GM21825 (cell line): ENCODE measurements at regions not wholly inside any gene's neighbourhood (a gene's known extent, or its start where the extent isn't known, plus 50 kb on each side); places are given as distances from the start of the nearest gene placed in this dataset.

Experiments
- ATAC-seq: cut with Tn5 transposase; IDR thresholded peaks from one replicate; pipeline ENCODE4 v1.9.1; 2021; ENCODE audit warnings: mild to moderate bottlenecking, moderate library complexity; ENCODE audit not compliant: unreplicated experiment

DNA sequence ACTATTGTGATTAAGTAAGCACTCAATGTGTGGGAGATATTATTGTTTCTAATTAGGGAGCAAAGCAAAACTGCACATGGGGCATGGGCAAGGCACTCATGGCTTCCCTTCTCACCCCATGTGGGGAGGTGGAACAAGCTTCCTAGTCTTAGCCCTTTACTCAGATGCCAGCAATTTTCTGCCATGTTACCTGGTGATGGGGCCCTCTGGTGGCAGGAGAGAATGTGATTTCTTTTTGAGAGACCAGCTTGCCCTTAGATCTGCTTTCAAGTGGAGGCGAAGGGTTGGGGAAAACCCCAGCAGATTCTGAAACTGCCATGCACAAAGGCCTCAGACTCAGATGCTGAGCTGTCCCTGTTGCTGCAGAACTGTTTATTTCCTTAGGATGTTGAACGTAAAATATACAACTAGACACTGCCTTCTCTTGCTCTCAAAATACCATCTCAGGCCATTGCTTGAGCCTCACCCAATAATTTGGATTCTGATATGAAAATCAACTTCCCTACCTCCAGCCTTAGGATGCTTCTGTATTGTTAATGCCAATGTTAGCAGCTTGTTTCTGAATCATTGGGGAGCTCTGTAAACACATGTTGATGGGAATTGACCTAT lies 130.2 kb upstream of the TPRG1 start:
- peak; percentile 98 for ATAC-seq

DNA sequence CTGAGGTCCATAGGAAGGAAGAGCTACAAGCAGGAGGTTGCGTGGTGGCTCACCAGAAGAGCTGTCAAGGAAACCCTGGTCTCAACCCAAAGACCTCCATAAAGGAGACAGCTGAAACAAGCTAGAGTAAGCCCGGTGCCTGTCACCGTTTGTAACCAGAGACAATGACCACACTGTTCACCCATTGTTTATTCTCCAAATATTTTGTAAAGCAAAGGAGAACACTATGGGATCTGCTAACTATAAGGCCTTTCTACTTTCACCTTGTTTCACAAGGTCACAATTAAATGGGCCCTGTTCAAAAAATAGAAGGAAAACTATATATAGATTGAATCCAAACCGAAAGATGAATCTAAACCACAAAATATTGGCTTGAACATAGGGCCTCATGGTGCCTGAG lies 128.9 kb upstream of the TPRG1 start:
- no peak for ATAC-seq

DNA sequence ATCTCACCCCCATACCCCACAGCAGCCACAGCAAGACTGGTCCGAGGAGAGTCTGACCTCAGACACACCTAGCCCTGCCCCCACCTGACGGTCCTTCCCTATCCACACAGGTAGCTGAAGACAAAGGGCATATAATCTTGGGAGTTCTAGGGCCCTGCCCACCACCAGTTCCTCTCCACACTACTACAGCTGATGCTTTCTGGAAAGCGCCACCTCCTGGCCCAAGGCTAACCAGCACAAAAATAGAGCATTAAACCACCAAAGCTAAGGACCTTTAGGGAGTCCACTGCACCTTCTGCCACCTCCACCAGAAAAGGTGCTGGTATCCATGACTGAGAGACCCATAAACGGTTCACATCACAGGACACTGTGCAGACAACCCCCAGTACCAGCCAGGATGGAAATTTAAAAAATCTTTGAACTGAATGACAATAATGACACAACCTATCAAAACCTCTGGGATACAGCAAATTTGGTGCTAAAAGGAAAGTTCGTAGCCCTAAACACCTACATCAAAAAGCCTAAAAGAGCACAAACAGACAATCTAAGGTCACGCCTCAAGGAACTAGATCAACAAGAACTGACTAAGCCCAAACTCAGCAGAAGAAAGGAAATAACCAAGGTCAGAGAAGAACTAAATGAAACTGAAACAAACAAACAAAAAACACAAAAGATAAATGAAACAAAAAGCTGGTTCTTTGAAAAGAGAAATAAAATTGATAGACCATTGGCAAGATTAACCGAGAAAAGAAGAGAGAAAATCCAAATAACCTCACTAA lies 122.1 kb upstream of the TPRG1 start:
- no peak for ATAC-seq

DNA sequence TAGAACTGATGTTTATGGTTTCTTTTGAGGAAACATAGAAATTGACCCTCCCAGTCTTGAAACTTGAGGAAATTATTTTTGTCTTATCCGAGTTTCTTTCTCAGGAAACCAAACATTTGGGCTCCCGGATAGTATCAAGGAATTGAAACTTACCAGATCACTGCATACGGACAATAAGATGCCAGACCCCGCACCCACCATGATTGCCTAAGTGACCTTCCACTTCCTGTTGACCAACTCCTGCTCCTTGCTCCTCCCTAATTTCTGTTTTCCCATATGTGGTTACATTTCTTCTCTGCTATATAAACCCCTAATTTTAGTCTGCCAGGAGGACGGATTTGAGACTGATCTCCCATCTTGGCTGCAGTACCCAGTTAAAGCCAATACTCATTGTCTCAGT lies 118.4 kb upstream of the TPRG1 start:
- no peak for ATAC-seq

DNA sequence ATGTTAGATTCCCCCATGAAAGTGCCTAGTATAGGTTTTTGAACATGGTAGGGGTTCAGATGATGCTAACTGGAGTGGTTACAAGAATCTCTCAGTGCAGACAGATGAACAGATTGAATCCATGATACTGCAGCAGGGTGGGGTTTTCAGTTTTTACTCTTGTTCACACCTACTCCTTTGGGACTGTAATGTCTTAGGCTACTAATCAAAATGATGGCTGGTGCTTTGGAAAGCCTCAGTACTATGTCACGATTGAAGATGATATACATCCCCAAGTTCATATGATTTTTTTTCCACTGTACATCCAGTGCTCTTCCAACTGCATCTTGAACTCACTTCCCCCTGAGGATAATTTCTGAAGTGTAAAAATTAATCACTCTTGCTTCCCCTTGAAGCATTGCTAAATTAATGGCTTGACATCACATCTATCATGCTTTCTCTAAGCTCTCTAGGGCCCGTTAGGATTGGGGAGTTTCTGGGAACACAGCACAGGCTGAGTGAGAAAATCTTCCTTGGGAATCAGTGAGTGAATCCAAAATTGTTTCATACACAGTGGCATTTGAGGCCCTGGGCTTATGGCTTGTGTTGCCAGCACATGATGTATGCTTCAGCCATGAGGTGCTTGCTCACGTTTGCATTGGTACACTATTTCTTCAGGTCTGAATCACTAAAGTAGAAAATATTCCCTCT lies 115.0 kb upstream of the TPRG1 start:
- no peak for ATAC-seq

DNA sequence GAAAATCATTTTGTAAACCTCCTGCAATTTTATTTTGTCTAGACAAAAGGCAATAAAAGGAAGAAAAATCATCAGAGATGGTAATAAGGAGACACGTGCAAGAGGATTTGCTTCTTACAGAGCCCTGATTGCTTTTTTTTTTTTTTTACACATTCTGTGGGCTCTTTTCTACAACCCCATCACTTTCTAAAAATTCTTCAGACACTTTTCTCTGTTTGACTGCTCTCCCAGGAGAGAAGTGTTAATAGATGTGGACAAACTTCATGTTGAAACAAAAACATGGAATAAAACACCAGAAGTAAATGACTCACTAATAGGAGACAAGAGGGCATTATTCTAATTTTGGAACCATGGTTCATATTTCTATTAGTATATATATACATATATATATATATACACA lies 114.4 kb upstream of the TPRG1 start:
- no peak for ATAC-seq

DNA sequence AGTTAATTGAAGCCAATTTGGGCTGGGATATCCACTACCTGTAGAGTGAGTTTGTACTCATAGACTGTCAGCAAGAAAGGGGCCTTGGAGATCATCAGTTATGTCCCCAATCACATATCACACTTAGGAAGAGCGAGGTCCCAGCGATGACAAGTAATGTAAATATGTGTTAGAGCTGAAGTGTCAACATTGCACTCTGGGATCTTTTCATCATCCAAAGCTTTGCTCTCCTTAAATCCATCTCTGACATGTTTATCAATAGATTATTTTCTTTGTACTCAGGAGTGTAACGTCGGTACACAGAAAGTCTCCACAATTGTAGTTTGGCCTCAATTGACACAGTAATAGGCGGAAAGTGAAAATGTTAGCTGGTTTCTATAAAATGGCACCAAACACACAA lies 113.7 kb upstream of the TPRG1 start:
- ATAC-seq, result no peak

DNA sequence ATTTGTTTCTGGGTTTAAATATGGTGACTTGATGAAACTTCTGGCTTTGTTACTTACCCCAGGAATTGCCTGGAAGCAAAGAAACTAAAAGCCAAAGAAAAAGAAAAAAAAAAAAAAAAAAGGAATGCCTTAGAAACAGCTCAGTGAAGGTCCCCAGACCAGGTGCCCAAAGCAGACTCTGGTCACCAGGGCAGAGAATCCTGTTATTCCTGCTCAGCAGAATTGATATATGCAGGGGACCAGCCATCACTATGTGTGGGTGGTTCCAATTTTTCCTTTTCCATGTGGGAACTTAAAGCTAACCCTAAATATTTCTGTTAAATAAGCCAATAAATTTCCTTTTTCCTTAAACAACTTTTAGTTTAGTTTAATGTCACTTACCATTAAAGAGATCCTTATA lies 100.8 kb upstream of the TPRG1 start:
- ATAC-seq, result no peak

DNA sequence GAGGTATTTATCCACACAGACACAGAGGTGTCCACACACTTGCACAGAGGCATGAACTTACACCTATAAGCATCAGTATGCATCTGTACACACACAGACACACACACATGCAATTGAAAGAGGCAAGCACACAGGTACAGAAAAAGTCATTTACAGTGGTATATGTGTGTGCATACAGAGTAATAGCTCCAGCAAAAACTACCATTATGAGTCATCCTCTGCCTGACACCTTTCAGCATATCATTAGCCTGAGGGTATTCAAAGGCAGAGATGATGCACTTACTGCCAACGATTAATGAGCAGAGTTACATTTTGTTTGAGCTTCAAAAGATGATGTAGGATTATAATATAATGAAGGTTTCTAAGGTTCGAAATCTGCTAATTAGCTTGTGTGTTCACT lies 100.3 kb upstream of the TPRG1 start:
- ATAC-seq, result no peak

DNA sequence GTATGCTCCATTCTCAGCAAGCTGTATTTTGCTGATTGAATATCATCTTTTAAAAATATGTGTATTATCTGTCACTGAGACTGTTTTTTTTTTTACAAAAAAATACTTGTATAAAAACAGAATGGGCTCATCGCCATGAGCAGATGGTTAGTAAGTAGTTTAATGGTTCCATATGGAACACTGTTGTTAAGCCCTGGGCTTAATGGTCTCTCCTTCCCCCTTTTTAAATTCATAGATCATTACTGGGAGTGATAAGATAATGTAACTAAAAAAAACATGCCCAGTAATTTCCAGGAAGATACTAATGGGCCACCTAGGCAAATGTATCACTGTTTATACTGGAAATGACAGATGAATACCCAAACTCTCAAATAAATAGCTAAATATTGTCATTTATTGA lies 95.3 kb upstream of the TPRG1 start:
- no peak for ATAC-seq

DNA sequence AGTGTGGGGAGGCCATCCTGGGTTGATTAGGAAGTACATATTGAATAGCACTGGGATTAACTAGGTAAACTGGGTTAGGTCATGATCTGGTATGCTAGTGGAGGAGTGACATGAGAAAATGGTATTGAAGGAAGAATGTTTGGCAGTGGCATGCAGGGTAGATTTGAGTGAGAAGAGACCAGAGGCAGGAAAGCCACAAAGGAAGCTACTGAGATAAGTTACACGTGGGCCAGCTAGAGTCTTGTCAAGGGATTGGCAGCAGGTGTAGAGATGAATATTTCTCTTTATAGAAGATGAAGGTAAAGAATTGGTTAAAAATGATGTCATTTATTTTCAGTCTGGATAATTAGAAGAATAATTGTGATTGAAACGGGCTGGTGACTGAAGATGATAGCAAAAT lies 91.0 kb upstream of the TPRG1 start:
- no peak for ATAC-seq

DNA sequence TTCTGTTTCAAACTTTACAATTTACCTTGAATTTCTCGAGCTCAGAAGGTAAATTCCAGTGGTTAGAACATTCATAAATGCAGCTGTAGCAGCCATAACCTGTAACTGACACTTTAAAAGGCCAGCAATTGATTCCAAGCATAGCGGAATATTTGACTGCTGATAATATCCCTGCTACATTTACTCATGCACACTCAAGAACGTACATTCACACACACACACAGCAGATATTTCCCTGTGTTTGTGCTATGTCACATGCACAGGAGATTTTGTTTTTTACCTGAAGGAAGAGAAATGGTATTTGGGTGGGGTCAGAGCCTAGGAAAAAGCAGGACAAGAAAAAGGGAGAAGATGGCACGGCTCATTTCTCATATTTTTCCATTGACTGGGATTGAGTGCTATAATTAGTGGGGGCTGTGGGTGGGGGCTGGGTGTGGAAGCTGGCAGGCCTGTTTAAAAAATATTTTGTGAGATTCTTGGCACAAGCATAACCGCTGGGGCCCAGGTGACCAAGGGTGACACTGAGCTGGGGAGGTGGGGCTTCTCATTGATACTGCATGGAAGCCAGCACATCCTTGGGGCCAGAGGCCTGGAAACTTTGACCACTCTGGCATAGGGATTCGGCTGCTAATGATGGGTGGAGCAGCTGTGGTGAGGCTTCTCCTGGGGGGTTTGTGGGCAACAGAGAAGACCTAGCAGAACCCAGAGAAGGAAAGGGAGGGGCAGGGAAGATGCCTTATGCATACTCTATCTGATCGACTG lies 88.9 kb upstream of the TPRG1 start:
- no peak for ATAC-seq

DNA sequence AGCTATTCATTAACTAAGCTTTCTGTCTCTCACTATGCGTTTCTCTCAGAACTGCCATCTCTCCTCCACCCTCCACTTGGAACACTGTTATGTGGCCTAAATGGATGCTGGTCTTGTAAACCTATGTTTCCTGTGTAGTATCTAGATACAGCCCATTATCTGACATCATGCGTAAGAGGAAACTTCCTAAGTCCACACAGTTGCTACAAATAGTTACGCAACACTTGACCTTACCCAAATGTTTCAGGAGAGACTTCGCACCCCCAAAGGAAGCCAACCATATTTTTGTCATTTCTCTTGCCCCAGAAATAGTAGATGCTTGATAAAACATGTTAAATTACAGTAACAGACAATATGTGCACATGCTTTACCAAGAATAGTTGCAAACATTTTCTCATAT lies 87.2 kb upstream of the TPRG1 start:
- ATAC-seq, result no peak

DNA sequence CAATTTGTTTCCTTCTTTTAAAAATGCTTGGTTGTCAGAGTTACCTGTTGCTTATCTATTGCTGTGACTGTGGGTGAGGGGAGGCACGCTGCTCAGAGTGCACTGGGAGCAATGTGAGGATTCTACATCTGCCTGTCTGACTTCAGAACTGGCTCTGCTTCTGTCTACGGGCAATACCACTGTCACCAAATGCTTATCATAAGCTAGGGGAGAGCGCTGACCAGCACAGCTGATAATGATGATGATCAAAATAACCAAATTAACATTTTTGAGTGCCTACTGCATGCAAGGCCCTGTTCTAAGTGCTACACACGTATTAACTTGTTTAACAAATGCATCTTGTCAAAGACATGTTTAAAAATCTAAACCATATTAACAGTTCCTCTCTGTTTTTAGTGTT lies 79.2 kb upstream of the TPRG1 start:
- no peak for ATAC-seq

DNA sequence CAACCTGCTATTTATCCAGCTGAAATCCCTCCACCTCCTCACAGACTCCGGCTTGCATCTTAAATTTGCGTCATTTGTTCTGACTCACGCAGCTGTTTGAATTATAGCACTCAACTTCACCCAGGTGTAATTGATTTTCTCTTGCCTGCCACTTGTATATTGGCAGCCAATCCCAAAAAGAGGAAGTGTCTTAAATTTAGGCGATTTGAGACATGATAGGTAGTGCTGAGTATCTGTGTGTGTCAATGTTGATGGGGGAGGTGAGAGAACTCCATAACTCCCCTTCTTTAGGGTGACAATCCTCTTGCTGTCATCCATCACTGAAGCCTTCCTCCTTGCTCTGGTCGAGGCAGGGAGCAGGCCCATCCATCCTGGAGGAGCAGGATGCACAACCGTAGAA lies 77.2 kb upstream of the TPRG1 start:
- ATAC-seq, result no peak

DNA sequence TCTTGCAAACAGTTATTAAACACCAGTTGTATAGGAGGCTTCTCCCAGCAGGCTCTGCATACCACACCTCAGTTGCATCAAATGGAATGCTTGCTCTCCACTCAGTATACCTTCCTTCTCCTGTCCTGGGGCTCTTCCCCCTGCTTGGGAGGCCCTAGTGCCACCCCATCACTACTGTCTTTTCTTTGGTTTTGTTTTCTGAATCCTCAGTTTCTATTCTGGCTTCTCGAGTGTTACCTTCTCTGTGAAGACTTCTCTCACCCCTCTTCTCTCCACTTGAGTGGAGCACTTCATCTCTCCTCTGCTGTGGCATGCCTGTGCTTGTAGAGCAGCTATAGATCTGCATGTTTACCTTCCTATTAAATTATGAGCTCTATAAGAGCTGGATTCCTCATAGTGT lies 75.7 kb upstream of the TPRG1 start:
- ATAC-seq, result no peak

DNA sequence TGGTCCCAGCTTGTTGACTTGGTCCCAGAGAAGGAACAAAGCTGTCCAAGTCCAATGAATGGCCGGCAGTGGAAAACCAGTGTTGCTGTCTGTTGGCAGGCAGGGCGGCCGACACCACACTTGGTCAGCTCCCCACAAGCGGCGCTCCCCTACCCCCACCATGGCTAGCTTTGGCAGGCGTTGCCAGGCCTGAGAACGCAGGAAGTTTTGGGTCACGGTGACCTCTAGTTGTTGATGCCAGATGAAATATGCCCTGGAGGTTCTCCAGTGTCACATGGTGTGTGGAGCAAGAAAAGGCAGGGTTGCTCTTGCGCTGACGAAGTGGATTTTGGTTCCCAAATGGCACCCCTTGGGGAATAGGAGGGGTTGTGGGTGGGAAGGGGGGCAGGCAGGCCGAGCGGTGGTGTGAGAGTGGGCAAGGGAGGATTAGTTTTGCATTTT lies 72.7 kb upstream of the TPRG1 start:
- ATAC-seq, result no peak

DNA sequence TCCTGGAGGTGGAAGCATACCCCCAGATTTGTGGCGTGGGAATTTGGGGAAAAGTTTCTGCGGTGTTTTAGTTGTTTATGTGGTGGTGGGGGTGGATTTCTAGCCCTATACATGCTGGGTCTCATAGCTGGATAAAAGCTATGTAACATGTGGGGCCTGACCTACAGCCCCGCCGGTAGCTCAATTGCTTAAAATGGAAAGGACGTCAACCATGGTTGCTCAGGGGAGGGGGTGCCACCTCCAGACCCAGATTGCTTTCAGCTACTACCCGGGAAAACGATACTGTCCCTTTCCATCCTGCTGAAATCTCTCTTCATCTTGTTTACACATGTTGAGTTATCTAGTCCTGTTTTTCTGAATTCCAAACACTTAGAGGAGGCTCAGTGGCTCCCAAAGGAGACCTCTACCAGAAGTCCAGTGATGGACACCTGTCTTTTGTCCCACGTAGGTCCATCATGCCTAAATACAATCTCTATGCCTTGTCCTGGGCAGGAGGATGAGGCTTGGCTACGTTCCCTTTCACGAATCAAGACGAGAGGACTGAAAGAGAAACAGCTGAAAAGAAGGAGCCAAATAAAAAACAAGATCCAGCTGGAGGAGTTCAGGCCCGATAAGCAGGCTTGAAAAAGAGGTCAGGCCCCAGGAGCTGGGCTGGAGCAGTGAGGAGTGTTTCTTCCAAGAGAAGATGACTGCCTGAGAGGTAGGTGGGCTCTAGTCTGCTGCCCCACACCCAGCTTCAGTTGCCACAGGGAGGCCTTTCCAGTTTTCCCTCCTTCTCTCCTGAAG lies 72.1 kb upstream of the TPRG1 start:
- ATAC-seq, result no peak

DNA sequence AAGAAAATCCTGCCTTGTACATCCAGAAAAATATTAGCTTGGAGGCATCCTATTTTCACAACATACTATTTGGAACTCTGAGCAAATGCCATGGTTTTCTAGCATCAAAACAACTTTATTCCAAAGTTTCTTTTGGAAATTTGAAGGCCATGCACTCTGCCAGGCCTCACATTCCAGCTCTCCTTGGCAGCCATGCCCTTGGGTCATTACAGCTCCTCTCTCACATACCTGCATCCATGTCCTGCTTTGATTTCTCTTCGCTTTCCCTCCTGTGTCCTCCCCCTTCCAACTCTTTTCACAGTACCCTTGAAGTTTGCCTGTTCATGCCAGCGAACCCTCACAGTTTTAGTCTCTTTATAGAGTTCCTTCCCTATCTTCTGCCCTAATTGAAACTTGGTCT lies 70.9 kb upstream of the TPRG1 start:
- no peak for ATAC-seq

DNA sequence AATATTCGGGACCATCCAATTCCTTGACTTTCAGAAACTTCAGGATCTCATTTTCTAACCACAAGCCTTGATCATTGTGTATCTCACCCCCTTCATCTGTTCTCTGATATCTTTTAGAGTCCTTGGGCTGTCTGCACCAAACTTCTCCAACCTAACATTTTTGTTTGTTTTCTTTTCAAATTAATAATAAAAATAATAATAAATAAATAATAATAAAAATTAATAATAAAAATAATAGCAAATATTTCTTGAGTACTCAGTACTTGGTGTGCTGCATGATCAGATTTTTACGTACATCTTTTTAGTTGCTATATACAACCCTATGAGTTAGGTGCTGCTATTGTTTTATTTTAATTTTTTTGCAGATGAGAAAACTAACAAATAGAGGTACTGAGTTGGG lies 70.2 kb upstream of the TPRG1 start:
- ATAC-seq, result no peak

DNA sequence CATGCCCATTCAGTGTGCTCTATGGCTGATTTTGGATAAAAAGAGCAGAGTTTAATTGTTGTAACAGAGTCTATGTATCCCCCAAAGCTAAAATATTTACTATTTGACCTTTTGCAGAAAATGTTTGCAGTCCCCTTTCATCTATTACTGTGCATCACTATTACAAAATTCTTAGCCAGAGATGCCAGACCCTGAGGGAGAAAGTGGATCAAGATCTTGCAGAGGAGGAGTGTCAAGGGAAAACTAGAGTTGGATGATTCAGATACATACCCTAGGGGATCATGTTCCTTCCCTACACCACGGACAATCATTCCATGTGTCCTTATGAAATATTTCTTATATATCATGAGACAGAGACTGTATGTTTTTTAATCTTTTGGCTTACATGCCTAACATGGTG lies 68.6 kb upstream of the TPRG1 start:
- no peak for ATAC-seq
